ENCODE measurements at regions not wholly inside any gene's neighbourhood (a gene's known extent, or its start where the extent isn't known, plus 50 kb on each side); places are given as distances from the start of the nearest gene placed in this dataset.
"Not testable (repeated sequence)": the region's sequence is repeated elsewhere in the genome, so short reads cannot be mapped to it uniquely, and the experiment has no call there.

DNA sequence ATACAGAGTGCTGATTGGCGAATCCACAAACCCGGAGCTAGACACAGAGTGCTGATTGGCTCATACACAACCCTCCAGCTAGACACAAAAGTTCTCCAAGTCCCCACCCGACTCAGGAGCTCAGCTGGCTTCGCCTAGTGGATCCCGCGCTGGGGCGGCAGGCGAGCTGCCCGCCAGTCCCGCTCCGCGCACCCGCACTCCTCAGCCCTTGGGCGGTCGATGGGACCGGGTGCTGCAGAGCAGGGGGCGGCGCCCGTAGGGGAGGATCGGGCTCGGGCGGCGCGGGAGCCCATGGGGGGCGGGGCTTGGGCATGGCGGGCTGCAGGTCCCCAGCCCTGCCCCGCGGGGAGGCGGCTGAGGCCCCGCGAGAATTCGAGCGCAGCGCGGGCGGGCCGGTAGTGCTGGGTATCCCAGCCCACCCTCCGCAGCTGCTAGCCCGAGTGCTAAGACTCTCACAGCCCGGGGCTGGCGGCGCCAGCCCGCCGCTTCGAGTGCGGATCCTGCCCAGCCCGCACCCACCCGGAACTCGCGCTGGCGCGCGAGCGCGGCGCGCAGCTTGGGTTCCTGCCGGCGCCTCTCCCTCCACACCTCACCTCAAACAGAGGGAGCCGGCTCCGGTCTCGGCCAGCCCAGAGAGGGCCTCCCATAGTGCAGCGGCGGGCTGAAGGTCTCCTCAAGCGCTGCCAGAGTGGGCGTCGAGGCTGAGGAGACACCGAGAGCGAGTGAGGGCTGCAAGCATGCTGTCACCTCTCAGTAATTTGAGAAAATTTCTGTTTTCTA lies 75.5 kb upstream of the ATP5MC3 start:
- Histone ChIP-seq H3K4me2 (ENCODE audit: low read length) (no peak overlapping the region), H3K36me3 (ENCODE audit: insufficient read depth, low read length) (no peaks in the 10 kb centered on the region), H3K4me3 (ENCODE audit: insufficient read depth, low read depth, low read length) (no peak overlapping the region), H3K27me3 (ENCODE audit: insufficient read depth, low read length) (peaks cover 5% of the 10 kb centered on the region), H3K9ac (ENCODE audit: low read length) (no peak overlapping the region), H3K27ac (ENCODE audit: low read depth, low read length) (no peak overlapping the region), H3K79me2 (ENCODE audit: insufficient read depth, low read length) (no peaks in the 10 kb centered on the region), H3K4me1 (ENCODE audit: insufficient read depth, low read length) (no peaks in the 10 kb centered on the region), H4K20me1 (ENCODE audit: insufficient read depth, low read length) (no peaks in the 10 kb centered on the region), H3K9me3 (ENCODE audit: insufficient read depth, low read depth, low read length) (no peaks in the 10 kb centered on the region), H2AFZ (ENCODE audit: low read depth, low read length) (no peak overlapping the region)
- TF ChIP-seq, protein P1, sequence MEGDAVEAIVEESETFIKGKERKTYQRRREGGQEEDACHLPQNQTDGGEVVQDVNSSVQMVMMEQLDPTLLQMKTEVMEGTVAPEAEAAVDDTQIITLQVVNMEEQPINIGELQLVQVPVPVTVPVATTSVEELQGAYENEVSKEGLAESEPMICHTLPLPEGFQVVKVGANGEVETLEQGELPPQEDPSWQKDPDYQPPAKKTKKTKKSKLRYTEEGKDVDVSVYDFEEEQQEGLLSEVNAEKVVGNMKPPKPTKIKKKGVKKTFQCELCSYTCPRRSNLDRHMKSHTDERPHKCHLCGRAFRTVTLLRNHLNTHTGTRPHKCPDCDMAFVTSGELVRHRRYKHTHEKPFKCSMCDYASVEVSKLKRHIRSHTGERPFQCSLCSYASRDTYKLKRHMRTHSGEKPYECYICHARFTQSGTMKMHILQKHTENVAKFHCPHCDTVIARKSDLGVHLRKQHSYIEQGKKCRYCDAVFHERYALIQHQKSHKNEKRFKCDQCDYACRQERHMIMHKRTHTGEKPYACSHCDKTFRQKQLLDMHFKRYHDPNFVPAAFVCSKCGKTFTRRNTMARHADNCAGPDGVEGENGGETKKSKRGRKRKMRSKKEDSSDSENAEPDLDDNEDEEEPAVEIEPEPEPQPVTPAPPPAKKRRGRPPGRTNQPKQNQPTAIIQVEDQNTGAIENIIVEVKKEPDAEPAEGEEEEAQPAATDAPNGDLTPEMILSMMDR (IDR thresholded peaks at IDR 0.05; ENCODE audit: insufficient read depth, low read depth, low read length), result no peak
- no peak for TF ChIP-seq EZH2 (IDR thresholded peaks at IDR 0.05; ENCODE audit: insufficient read depth, low read length)
- Mint-ChIP-seq H3K9me3 (ENCODE audit: unreplicated experiment) (peaks cover 4% of the 10 kb centered on the region), H3K36me3 (ENCODE audit: low read depth, unreplicated experiment) (no peaks in the 10 kb centered on the region), H3K27me3 (ENCODE audit: low read depth, unreplicated experiment) (peaks cover 3% of the 10 kb centered on the region), H3K4me1 (ENCODE audit: low read depth, unreplicated experiment) (no peaks in the 10 kb centered on the region), H3K4me3 (ENCODE audit: unreplicated experiment) (no peak overlapping the region), H3K27ac (ENCODE audit: unreplicated experiment) (no peak overlapping the region)
- DNase-seq (ENCODE audit: low read depth) (no peak), FAIRE-seq (no peak)

DNA sequence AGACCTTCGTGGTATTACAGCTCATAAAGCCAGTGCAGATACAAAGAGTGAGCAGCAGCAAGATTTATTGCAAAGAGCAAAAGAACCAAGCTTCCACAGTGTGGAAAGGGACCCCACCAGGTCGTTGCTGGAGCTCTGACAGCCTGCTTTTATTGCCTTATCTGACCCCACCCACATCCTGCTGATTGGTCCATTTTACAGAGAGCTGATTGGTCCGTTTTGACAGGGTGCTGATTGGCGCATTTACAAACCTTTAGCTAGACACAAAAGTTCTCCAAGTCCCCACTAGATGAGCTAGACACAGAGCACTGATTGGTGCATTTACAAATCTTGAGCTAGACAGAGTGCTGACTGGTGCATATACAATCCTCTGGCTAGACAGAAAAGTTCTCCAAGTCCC lies 74.9 kb upstream of the ATP5MC3 start:
- H3K4me1 Mint-ChIP-seq (ENCODE audit: low read depth, unreplicated experiment); FAIRE-seq; H3K27me3 Mint-ChIP-seq (ENCODE audit: low read depth, unreplicated experiment): not testable (repeated sequence)

GRCh38 chr2:175253871-175254270 lies 72.4 kb upstream of the ATP5MC3 start:
- DNase-seq (ENCODE audit: low read depth), result no peak
- H3K79me2 ChIP-seq (ENCODE audit: insufficient read depth, low read length), result no peaks in the 10 kb centered on the region
- no peaks in the 10 kb centered on the region for H3K36me3 ChIP-seq (ENCODE audit: insufficient read depth, low read length)
- H3K4me2 ChIP-seq (ENCODE audit: low read length), result no peak overlapping the region
- Mint-ChIP-seq H3K27me3 (ENCODE audit: low read depth, unreplicated experiment) (peaks cover 3% of the 10 kb centered on the region), H3K36me3 (ENCODE audit: low read depth, unreplicated experiment) (no peaks in the 10 kb centered on the region), H3K4me3 (ENCODE audit: unreplicated experiment) (no peak overlapping the region), H3K27ac (ENCODE audit: unreplicated experiment) (no peak overlapping the region), H3K4me1 (ENCODE audit: low read depth, unreplicated experiment) (no peaks in the 10 kb centered on the region), H3K9me3 (ENCODE audit: unreplicated experiment) (peaks cover 4% of the 10 kb centered on the region)
- H3K4me3 ChIP-seq (ENCODE audit: insufficient read depth, low read depth, low read length), result no peak overlapping the region
- no peak overlapping the region for H3K27ac ChIP-seq (ENCODE audit: low read depth, low read length)
- H3K9me3 ChIP-seq (ENCODE audit: insufficient read depth, low read depth, low read length), result no peaks in the 10 kb centered on the region
- no peaks in the 10 kb centered on the region for H3K4me1 ChIP-seq (ENCODE audit: insufficient read depth, low read length)
- H3K27me3 ChIP-seq (ENCODE audit: insufficient read depth, low read length), result peaks cover 5% of the 10 kb centered on the region
- FAIRE-seq, result no peak
- H3K9ac ChIP-seq (ENCODE audit: low read length), result no peak overlapping the region
- H4K20me1 ChIP-seq (ENCODE audit: insufficient read depth, low read length), result no peaks in the 10 kb centered on the region
- TF ChIP-seq, protein P1 (IDR thresholded peaks at IDR 0.05; ENCODE audit: insufficient read depth, low read depth, low read length), result no peak
- H2AFZ ChIP-seq (ENCODE audit: low read depth, low read length), result no peak overlapping the region

More for the DNA sequence above, 74.9 kb upstream of the ATP5MC3 start:
- H3K27ac ChIP-seq (ENCODE audit: low read depth, low read length); H3K4me2 ChIP-seq (ENCODE audit: low read length); H3K27me3 ChIP-seq (ENCODE audit: insufficient read depth, low read length); H3K27ac Mint-ChIP-seq (ENCODE audit: unreplicated experiment); H2AFZ ChIP-seq (ENCODE audit: low read depth, low read length); H3K36me3 ChIP-seq (ENCODE audit: insufficient read depth, low read length); H3K9me3 ChIP-seq (ENCODE audit: insufficient read depth, low read depth, low read length); H3K36me3 Mint-ChIP-seq (ENCODE audit: low read depth, unreplicated experiment); H3K4me3 Mint-ChIP-seq (ENCODE audit: unreplicated experiment); H3K4me1 ChIP-seq (ENCODE audit: insufficient read depth, low read length); H3K9ac ChIP-seq (ENCODE audit: low read length); H3K4me3 ChIP-seq (ENCODE audit: insufficient read depth, low read depth, low read length); DNase-seq (ENCODE audit: low read depth); H3K79me2 ChIP-seq (ENCODE audit: insufficient read depth, low read length); H3K9me3 Mint-ChIP-seq (ENCODE audit: unreplicated experiment); H4K20me1 ChIP-seq (ENCODE audit: insufficient read depth, low read length): not testable (repeated sequence)
